Heart right ventricle (tissue), 16 donors: ENCODE measurements at regions not wholly inside any gene's neighbourhood (a gene's known extent, or its start where the extent isn't known, plus 50 kb on each side); places are given as distances from the start of the nearest gene placed in this dataset.

Experiments used
- ATAC-seq, 8 donors: fragments of 200-7000 bp; cut with Tn5 transposase; one replicate each; pipeline ENCODE4 v1.9.1; 2020; ENCODE audit warnings: mild to moderate bottlenecking in 8 of 8, moderate library complexity in 8 of 8, moderate number of reproducible peaks in 1 of 8
- DNase-seq, 2 donors: peaks; one replicate each; pipeline ENCODE4 v3.0.0-alpha.2; 2020
- H3K27ac ChIP-seq, 10 donors: fragments of 200-600 bp; sonication (generic) in 2 of 10; one replicate each; pipeline versions ENCODE4 v1.5.0 to v1.8.0; 2020 to 2022; ENCODE audit warnings: mild to moderate bottlenecking in 3 of 10
- H3K27me3 ChIP-seq, 7 donors: fragments of 200-600 bp; one replicate each; pipeline ENCODE4 v1.8.0; 2021 to 2022; ENCODE audit warnings: mild to moderate bottlenecking in 2 of 7
- H3K36me3 ChIP-seq, 9 donors: fragments of 200-600 bp; sonication (generic) in 1 of 9; one replicate each; pipeline versions ENCODE4 v1.5.0 to v1.8.0; 2020 to 2022; ENCODE audit warnings: mild to moderate bottlenecking in 2 of 9
- H3K4me1 ChIP-seq, 9 donors: fragments of 200-600 bp; sonication (generic) in 1 of 9; one replicate each; pipeline versions ENCODE4 v1.5.0 to v1.8.0; 2020 to 2022; ENCODE audit warnings: mild to moderate bottlenecking in 4 of 9
- H3K4me3 ChIP-seq, 10 donors: fragments of 200-600 bp; sonication (generic) in 2 of 10; one replicate each; pipeline versions ENCODE4 v1.5.0 to v1.8.0; 2020 to 2022; ENCODE audit warnings: mild to moderate bottlenecking in 7 of 10, moderate library complexity in 2 of 10
- H3K9me3 ChIP-seq, 11 donors: fragments of 200-600 bp in 10 of 11; sonication (generic) in 2 of 11; one replicate each; pipeline versions ENCODE4 v1.5.0 to v1.8.0; 2013 to 2022; ENCODE audit warnings: mild to moderate bottlenecking in 2 of 11, control low read depth in 1 of 11, moderate library complexity in 1 of 11
- WGBS, 2 donors: extraction: QIAGEN DNeasy Blood & Tissue Kit; methylation state at CpG; one replicate each; pipeline ENCODE4 v1.1.7; 2013; ENCODE audit warnings: inconsistent platforms in 1 of 2; 5-methylcytosine and 5-hydroxymethylcytosine counted together
- intact Hi-C, 10 donors: fragments of 100-400 bp; cut with DNase I; formaldehyde crosslinking; loops; one replicate each; pipeline versions ENCODE4 v1.11.1 to v1.14.2; 2022
- TF ChIP-seq, protein P1 (sequence below), 9 donors: fragments of 200-600 bp; sonication (generic) in 2 of 9; IDR thresholded peaks; one replicate each; pipeline versions ENCODE4 v1.5.0 to v1.8.0; 2021 to 2022; ENCODE audit warnings: antibody characterized with exemption in 9 of 9, mild to moderate bottlenecking in 5 of 9, moderate library complexity in 1 of 9
- donor health status: Arrhythmogenic right ventricular cardiomyopathy.
- donor health status: ischemic (EF 13 %, LVEDD 7.1; RV severe dilation, severe dysfunction).
- donor health status: healthy with polysubstance abuse.
- donor health status: DM: no; HTN: yes; CAD: no.
- donor health status: DM: no; HTN: no; CAD: no.
- donor health status: ischemic (EF 25% LVEDD 6.9; RV normal size, moderate dysfunction).
- donor health status: ischemic (EF 25% LVEDD 5.7; RV mildly dilated, moderate dysfunction).
- donor health status: healthy.
- donor health status: DM: yes; HTN: yes; CAD: no.
- donor health status: Ischemic cardiomyopathy.
- donor health status: ischemic (EF 35%, LVEDD 5.7; RV mildly dilated, moderate dysfunction).
- donor health status: nonischemic (EF 11% LVEDD 7.7; RV severe dilation, severe dysfunction).
- donor health status: DM: yes; HTN: yes; CAD: no.
- donor health status: PGD.
- donor health status: ischemic (EF 29% LVEDD 5.4; RV normal size, mild dysfunction).
- donor health status: nonischemic (EF 23%, LVEDD 6.1; RV moderate dilation, normal function).

DNA sequence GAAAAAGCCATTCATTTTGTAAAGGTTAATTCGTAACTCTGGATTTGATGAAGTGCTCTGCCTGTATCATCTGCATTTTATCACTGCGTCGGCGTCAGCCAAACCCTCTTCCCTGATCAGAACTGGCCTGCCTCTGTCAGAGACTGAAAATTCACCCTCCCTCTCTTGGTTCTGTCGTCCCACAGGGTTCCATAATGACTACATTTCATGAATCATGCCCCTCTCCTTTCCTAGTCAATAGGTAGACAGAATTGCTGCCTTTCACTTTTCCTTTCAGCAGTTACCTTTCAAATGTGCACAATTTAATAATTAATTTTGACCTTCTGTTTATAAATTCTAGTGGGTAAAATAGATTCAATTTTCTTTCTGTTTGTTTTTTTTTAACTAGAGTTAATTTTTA lies 423.4 kb downstream of the RFC3 start:
- intact Hi-C loops: loop anchor here in 1 of 10 donors (10.0 kb wide), 1 partner anchor 97 kb away; no protein-coding TSS in a partner anchor
- peaks cover 0 to 24% (median 0%) of the 10 kb centered on the region in 11 donors for H3K9me3 ChIP-seq
- no peaks in the 10 kb centered on the region for H3K36me3 ChIP-seq
- no peaks in the 10 kb centered on the region for H3K27me3 ChIP-seq
- H3K4me1 ChIP-seq: peaks cover 0 to 4% (median 0%) of the 10 kb centered on the region in 9 donors
- DNase-seq: no peak
- TF ChIP-seq, protein P1, sequence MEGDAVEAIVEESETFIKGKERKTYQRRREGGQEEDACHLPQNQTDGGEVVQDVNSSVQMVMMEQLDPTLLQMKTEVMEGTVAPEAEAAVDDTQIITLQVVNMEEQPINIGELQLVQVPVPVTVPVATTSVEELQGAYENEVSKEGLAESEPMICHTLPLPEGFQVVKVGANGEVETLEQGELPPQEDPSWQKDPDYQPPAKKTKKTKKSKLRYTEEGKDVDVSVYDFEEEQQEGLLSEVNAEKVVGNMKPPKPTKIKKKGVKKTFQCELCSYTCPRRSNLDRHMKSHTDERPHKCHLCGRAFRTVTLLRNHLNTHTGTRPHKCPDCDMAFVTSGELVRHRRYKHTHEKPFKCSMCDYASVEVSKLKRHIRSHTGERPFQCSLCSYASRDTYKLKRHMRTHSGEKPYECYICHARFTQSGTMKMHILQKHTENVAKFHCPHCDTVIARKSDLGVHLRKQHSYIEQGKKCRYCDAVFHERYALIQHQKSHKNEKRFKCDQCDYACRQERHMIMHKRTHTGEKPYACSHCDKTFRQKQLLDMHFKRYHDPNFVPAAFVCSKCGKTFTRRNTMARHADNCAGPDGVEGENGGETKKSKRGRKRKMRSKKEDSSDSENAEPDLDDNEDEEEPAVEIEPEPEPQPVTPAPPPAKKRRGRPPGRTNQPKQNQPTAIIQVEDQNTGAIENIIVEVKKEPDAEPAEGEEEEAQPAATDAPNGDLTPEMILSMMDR (IDR thresholded peaks at IDR 0.05): no peak
- no peak overlapping the region for H3K4me3 ChIP-seq
- WGBS, 2 donors: 72 to 79% methylated on average over 5 of the region's 5 CpGs
- no peak overlapping the region for H3K27ac ChIP-seq
- no peak for ATAC-seq

GRCh38 chr13:34243403-34243802 lies 425.5 kb downstream of the RFC3 start:
- DNase-seq (peak; percentile 19 to 21), ATAC-seq (peak in 7 of 8 donors; percentile 47 to 93 (median 79))
- Histone ChIP-seq H3K36me3 (no peaks in the 10 kb centered on the region), H3K27ac (no peak overlapping the region), H3K9me3 (peaks cover 0 to 13% (median 0%) of the 10 kb centered on the region in 11 donors), H3K4me3 (no peak overlapping the region), H3K4me1 (peaks cover 0 to 4% (median 0%) of the 10 kb centered on the region in 9 donors), H3K27me3 (no peaks in the 10 kb centered on the region)
- intact Hi-C loops: loop anchor here in 1 of 10 donors (10.0 kb wide), 1 partner anchor 99 kb away; no protein-coding TSS in a partner anchor
- WGBS, 2 donors: 68 to 81% methylated on average over 3 of the region's 3 CpGs
- TF ChIP-seq, protein P1 (IDR thresholded peaks at IDR 0.05): no peak

- H3K27ac ChIP-seq: no peak overlapping the region
- peaks cover 0 to 4% (median 0%) of the 10 kb centered on the region in 9 donors for H3K4me1 ChIP-seq
- TF ChIP-seq, protein P1 (IDR thresholded peaks at IDR 0.05): no peak
- intact Hi-C loops: loop anchor here in 1 of 10 donors (10.0 kb wide), 1 partner anchor 102 kb away; no protein-coding TSS in a partner anchor
- WGBS, 2 donors: 92 to 96% methylated on average over 2 of the region's 2 CpGs
- DNase-seq: no peak
- no peak overlapping the region for H3K4me3 ChIP-seq
- no peaks in the 10 kb centered on the region for H3K9me3 ChIP-seq
- H3K27me3 ChIP-seq: no peaks in the 10 kb centered on the region
- ATAC-seq: no peak
- no peaks in the 10 kb centered on the region for H3K36me3 ChIP-seq
These were observed 428.6 kb downstream of the RFC3 start for GRCh38 chr13:34246511-34246910.

DNA sequence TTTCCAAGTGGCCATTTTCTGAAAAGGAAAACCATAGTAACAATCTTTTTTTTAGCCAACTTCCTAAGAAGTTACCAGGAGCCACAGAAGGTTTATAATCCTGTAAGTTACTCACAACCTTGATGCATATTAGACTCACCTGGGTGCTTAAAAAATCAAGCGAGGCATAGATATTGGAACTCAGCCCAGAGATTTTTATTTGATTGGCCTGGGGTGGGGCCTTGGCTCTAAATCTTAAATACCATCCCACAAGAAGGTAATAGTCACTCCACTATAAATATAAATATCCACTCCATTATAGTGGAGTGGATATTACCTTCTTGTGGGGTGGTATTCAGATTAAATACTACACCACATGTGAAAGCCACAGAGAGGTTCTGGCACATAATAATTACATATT lies 429.6 kb downstream of the RFC3 start:
- H3K36me3 ChIP-seq: no peaks in the 10 kb centered on the region

More for the DNA sequence above, 429.6 kb downstream of the RFC3 start:
- Histone ChIP-seq H3K4me3 (no peak overlapping the region), H3K27ac (no peak overlapping the region), H3K4me1 (peaks cover 0 to 4% (median 0%) of the 10 kb centered on the region in 9 donors), H3K27me3 (no peaks in the 10 kb centered on the region), H3K9me3 (no peaks in the 10 kb centered on the region)
- DNase-seq: no peak
- TF ChIP-seq, protein P1 (IDR thresholded peaks at IDR 0.05): no peak
- 83 to 89% methylated on average over 1 of the region's 1 CpG for WGBS, 2 donors
- ATAC-seq: no peak
- intact Hi-C loops: loop anchor here in 1 of 10 donors (10.0 kb wide), 1 partner anchor 103 kb away; no protein-coding TSS in a partner anchor
